ENCODE measurements at regions not wholly inside any gene's neighbourhood (a gene's known extent, or its start where the extent isn't known, plus 50 kb on each side); places are given as distances from the start of the nearest gene placed in this dataset.

DNA sequence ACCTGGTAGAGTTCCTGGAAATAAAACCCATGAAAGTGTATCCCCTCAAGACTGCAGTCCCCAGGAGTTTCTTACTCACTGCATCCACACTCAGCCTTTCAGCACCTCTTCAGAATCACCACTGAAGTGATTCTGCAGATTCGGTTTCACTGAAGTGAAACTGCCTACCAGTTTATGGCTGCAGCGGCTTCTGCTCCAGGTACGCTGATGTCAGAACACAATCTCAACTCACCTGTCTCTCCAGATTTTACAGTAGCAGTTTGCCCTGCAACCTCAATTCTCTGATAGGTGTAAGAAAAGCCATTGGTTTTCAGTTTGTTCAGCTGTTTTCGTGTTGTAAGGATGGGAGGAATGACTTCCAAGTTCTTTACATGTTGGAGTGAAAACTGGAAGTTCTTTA lies 124.8 kb downstream of the TSN start:
- ChIA-PET POLR2A (no interaction called here), CTCF (no interaction called here)
- no peaks in the 10 kb centered on the region for H3K27me3 Mint-ChIP-seq (ENCODE audit: insufficient read depth, unreplicated experiment)
- no peak overlapping the region for H3K27ac Mint-ChIP-seq (ENCODE audit: low read depth, unreplicated experiment)
- BruUV-seq (replicated peaks): no TSS peak
- no peak overlapping the region for H3K4me3 Mint-ChIP-seq (ENCODE audit: unreplicated experiment)
- peaks cover 4% of the 10 kb centered on the region for H3K36me3 Mint-ChIP-seq (ENCODE audit: insufficient read depth, unreplicated experiment)
- intact Hi-C loops (cut with micrococcal nuclease): no loop called here
- TF ChIP-seq, protein P1, sequence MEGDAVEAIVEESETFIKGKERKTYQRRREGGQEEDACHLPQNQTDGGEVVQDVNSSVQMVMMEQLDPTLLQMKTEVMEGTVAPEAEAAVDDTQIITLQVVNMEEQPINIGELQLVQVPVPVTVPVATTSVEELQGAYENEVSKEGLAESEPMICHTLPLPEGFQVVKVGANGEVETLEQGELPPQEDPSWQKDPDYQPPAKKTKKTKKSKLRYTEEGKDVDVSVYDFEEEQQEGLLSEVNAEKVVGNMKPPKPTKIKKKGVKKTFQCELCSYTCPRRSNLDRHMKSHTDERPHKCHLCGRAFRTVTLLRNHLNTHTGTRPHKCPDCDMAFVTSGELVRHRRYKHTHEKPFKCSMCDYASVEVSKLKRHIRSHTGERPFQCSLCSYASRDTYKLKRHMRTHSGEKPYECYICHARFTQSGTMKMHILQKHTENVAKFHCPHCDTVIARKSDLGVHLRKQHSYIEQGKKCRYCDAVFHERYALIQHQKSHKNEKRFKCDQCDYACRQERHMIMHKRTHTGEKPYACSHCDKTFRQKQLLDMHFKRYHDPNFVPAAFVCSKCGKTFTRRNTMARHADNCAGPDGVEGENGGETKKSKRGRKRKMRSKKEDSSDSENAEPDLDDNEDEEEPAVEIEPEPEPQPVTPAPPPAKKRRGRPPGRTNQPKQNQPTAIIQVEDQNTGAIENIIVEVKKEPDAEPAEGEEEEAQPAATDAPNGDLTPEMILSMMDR (IDR thresholded peaks at IDR 0.05; ENCODE audit: unreplicated experiment): no peak
- no peak for DNase-seq (ENCODE audit: unreplicated experiment)
- no peaks in the 10 kb centered on the region for H3K4me1 Mint-ChIP-seq (ENCODE audit: insufficient read depth, unreplicated experiment)
- no peaks in the 10 kb centered on the region for H3K9me3 Mint-ChIP-seq (ENCODE audit: unreplicated experiment)

DNA sequence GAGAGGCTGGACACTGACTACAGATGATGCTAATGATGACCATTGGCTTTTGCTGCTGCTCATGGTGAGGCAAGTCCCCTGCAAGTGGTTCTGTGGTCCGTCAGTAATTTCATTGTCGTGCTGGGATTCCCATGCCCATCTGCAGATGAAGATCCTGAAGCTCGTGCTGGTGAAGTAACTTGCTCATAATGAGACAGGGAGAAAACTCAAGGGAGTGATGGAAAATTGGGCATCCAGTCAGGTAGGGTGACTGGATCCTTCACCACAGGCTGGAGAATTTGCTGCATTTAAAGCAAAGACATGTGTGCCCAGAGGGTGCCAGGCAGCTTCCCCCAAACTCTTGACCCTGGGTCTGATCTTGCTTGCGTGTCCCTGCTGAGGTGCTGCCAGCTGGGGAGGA lies 125.6 kb downstream of the TSN start:
- no peaks in the 10 kb centered on the region for H3K27me3 Mint-ChIP-seq (ENCODE audit: insufficient read depth, unreplicated experiment)
- no TSS peak for BruUV-seq (replicated peaks)
- TF ChIP-seq, protein P1 (IDR thresholded peaks at IDR 0.05; ENCODE audit: unreplicated experiment): no peak
- intact Hi-C loops (cut with micrococcal nuclease): no loop called here
- no peak overlapping the region for H3K27ac Mint-ChIP-seq (ENCODE audit: low read depth, unreplicated experiment)
- no peaks in the 10 kb centered on the region for H3K4me1 Mint-ChIP-seq (ENCODE audit: insufficient read depth, unreplicated experiment)
- H3K9me3 Mint-ChIP-seq (ENCODE audit: unreplicated experiment): no peaks in the 10 kb centered on the region
- no peak overlapping the region for H3K4me3 Mint-ChIP-seq (ENCODE audit: unreplicated experiment)
- H3K36me3 Mint-ChIP-seq (ENCODE audit: insufficient read depth, unreplicated experiment): peaks cover 7% of the 10 kb centered on the region
- ChIA-PET CTCF (no interaction called here), POLR2A (interaction anchor here (0.6 to 0.8 kb wide), 2 partner anchors 16 to 28 kb away, joined by 3 read pairs; no protein-coding TSS in a partner anchor)
- no peak for DNase-seq (ENCODE audit: unreplicated experiment)

DNA sequence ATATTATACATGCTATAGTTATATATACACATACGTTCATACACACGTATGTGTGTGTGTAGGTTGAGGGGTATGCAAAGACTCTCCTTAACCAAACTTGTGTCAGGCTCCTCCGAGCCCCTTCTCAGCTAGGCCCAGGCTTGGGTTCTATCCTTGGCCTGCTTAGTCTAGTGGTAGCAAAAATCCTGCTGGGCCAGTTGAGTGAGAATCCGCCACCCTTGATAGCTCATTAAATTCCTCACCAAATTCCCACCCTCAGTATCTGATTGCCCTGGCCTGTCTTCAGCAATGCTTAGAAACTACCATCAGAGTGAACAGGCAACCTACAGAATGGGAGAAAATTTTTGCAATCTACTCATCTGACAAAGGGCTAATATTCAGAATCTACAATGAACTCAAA lies 126.5 kb downstream of the TSN start:
- H3K27ac Mint-ChIP-seq (ENCODE audit: low read depth, unreplicated experiment): no peak overlapping the region
- no TSS peak for BruUV-seq (replicated peaks)
- TF ChIP-seq, protein P1 (IDR thresholded peaks at IDR 0.05; ENCODE audit: unreplicated experiment): no peak
- H3K36me3 Mint-ChIP-seq (ENCODE audit: insufficient read depth, unreplicated experiment): peaks cover 8% of the 10 kb centered on the region
- CTCF ChIA-PET: no interaction called here
- no peaks in the 10 kb centered on the region for H3K4me1 Mint-ChIP-seq (ENCODE audit: insufficient read depth, unreplicated experiment)
- H3K4me3 Mint-ChIP-seq (ENCODE audit: unreplicated experiment): no peak overlapping the region
- no peaks in the 10 kb centered on the region for H3K27me3 Mint-ChIP-seq (ENCODE audit: insufficient read depth, unreplicated experiment)
- intact Hi-C loops (cut with micrococcal nuclease): no loop called here
- no peaks in the 10 kb centered on the region for H3K9me3 Mint-ChIP-seq (ENCODE audit: unreplicated experiment)
- DNase-seq (ENCODE audit: unreplicated experiment): no peak
- POLR2A ChIA-PET: no interaction called here

DNA sequence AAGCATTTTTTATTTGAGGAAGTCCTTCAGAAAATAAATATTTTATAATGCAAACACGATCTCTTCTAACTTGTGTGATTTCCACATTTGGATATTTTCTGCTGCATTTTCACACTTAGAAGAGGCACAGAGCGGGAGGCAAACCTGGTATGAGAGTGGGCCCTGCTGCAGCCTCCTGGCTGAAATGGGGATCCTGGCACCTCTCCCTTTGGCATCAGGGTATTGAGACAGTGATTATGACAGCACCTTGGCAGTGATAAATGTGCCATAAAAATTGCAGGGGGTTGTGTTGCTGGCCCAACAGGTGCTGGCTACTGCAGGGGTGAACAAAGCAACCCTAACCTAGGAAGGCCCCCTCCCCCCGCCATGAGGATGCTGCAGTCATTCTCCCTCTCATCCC lies 128.6 kb downstream of the TSN start:
- intact Hi-C loops (cut with micrococcal nuclease): no loop called here
- ChIA-PET POLR2A (no interaction called here), CTCF (no interaction called here)
- Mint-ChIP-seq H3K27ac (ENCODE audit: low read depth, unreplicated experiment) (no peak overlapping the region), H3K4me3 (ENCODE audit: unreplicated experiment) (no peak overlapping the region), H3K4me1 (ENCODE audit: insufficient read depth, unreplicated experiment) (peaks cover 11% of the 10 kb centered on the region), H3K9me3 (ENCODE audit: unreplicated experiment) (no peaks in the 10 kb centered on the region), H3K27me3 (ENCODE audit: insufficient read depth, unreplicated experiment) (no peaks in the 10 kb centered on the region), H3K36me3 (ENCODE audit: insufficient read depth, unreplicated experiment) (peaks cover 13% of the 10 kb centered on the region)
- BruUV-seq (replicated peaks): no TSS peak
- no peak for DNase-seq (ENCODE audit: unreplicated experiment)
- TF ChIP-seq, protein P1 (IDR thresholded peaks at IDR 0.05; ENCODE audit: unreplicated experiment): no peak
